ENCODE measurements at regions not wholly inside any gene's neighbourhood (a gene's known extent, or its start where the extent isn't known, plus 50 kb on each side); places are given as distances from the start of the nearest gene placed in this dataset.

DNA sequence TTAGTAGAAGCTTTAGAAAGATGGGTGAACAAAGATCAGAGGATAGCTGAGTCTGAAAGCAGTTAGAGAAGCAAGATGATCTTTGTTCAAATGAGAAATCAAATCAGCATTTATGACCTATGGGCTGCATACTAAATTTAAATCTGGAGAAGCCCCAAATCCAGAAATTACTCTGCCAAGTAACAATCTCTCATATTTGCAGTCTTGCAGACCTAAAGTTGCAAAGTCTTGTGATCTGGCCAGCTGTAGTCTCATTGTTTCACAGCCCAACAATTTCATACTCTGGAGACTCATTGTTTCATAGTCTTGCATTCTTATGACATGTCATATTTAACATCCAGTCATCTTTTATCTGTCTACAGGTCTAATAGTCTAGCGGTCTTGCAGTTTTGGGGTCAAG lies 364.9 kb upstream of the RSPO3 start:
- no peak overlapping the region for H3K4me3 ChIP-seq
- H3K9me3 ChIP-seq = peaks cover 0 to 14% of the 10 kb centered on the region in 2 donors
- no peak overlapping the region for H3K27ac ChIP-seq
- DNase-seq = peak in 2 of 4 donors; percentile 24 to 37
- intact Hi-C loops (cut with DNase I) = no loop called here
- H3K4me1 ChIP-seq = no peaks in the 10 kb centered on the region
- H3K27me3 ChIP-seq = no peaks in the 10 kb centered on the region
- TF ChIP-seq, protein P1, sequence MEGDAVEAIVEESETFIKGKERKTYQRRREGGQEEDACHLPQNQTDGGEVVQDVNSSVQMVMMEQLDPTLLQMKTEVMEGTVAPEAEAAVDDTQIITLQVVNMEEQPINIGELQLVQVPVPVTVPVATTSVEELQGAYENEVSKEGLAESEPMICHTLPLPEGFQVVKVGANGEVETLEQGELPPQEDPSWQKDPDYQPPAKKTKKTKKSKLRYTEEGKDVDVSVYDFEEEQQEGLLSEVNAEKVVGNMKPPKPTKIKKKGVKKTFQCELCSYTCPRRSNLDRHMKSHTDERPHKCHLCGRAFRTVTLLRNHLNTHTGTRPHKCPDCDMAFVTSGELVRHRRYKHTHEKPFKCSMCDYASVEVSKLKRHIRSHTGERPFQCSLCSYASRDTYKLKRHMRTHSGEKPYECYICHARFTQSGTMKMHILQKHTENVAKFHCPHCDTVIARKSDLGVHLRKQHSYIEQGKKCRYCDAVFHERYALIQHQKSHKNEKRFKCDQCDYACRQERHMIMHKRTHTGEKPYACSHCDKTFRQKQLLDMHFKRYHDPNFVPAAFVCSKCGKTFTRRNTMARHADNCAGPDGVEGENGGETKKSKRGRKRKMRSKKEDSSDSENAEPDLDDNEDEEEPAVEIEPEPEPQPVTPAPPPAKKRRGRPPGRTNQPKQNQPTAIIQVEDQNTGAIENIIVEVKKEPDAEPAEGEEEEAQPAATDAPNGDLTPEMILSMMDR (IDR thresholded peaks at IDR 0.05) = no peak
- no peaks in the 10 kb centered on the region for H3K36me3 ChIP-seq
- no peak for ATAC-seq

DNA sequence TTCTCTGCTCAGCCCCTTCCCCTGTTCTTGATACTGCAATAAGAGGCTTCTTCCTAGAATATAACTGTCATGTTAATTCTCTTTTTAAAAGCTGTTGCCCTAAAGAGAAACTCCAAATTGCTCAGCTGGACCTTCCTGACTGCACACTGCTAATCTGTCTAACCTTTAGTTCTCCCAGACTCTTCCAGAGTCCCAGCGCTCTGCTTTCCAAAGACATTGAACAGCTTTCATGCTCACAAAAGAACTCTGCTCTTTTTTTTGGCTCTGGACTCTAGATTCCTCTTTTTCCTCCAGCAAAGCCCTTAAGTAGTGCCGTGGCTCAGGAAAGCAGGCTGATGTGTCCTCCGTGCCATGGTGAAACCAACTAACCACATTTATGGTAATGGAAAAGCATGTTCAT lies 356.6 kb upstream of the RSPO3 start:
- no peak for ATAC-seq
- Histone ChIP-seq H3K4me3 (no peak overlapping the region), H3K27me3 (no peaks in the 10 kb centered on the region), H3K4me1 (no peaks in the 10 kb centered on the region), H3K9me3 (peaks cover 0 to under 1% of the 10 kb centered on the region in 2 donors), H3K36me3 (no peaks in the 10 kb centered on the region), H3K27ac (no peak overlapping the region)
- intact Hi-C loops (cut with DNase I) = no loop called here
- TF ChIP-seq, protein P1 (IDR thresholded peaks at IDR 0.05) = no peak
- DNase-seq = no peak

DNA sequence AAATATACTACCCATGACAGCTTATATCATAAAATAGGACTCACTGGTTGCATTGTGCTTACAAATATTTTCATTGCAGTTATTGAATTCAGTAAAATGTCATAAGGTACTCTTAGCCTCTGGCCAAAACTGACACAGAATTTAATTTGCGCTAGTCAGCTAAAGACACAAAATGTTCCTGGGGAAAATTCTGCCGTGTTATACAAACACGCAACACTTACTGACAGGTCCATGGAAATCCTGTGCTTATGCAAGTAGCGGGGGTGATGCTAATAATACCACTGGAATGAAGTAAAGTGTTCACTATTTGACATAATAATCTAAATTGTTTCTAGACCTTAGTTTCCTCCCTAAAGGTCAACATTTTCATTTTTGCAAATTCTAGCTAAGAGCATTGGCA lies 354.4 kb upstream of the RSPO3 start:
- ATAC-seq (no peak), DNase-seq (no peak)
- Histone ChIP-seq H3K9me3 (no peaks in the 10 kb centered on the region), H3K27ac (no peak overlapping the region), H3K36me3 (no peaks in the 10 kb centered on the region), H3K27me3 (no peaks in the 10 kb centered on the region), H3K4me1 (no peaks in the 10 kb centered on the region), H3K4me3 (no peak overlapping the region)
- TF ChIP-seq, protein P1 (IDR thresholded peaks at IDR 0.05) = no peak
- intact Hi-C loops (cut with DNase I) = no loop called here

DNA sequence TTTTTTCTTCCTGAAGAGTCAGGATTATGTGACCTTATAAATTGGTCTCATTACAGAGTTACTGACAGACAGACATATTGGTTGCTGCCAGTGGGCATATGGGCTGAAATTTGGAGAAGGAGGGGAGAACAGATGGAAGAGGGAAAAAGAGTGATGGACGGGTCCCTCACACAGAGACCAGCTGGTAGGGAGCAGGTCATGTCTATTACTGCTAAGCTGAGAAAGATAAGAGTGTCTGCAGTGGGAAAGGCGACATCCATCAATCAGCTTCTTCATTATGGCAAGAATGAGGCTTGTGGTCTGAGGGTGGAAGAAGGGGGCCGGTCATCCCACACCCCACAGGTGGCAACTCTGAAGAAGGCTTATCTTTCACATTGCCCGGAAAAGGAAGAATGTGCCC lies 353.8 kb upstream of the RSPO3 start:
- intact Hi-C loops (cut with DNase I) = no loop called here
- H3K27me3 ChIP-seq = no peaks in the 10 kb centered on the region
- H3K36me3 ChIP-seq = no peaks in the 10 kb centered on the region
- H3K4me1 ChIP-seq = no peaks in the 10 kb centered on the region
- no peak overlapping the region for H3K4me3 ChIP-seq
- no peak overlapping the region for H3K27ac ChIP-seq
- no peaks in the 10 kb centered on the region for H3K9me3 ChIP-seq
- no peak for ATAC-seq
- DNase-seq = no peak
- TF ChIP-seq, protein P1 (IDR thresholded peaks at IDR 0.05) = no peak

- no peaks in the 10 kb centered on the region for H3K4me1 ChIP-seq
- no peaks in the 10 kb centered on the region for H3K9me3 ChIP-seq
- intact Hi-C loops (cut with DNase I) = no loop called here
- H3K4me3 ChIP-seq = no peak overlapping the region
- no peak for ATAC-seq
- H3K36me3 ChIP-seq = no peaks in the 10 kb centered on the region
- TF ChIP-seq, protein P1 (IDR thresholded peaks at IDR 0.05) = no peak
- H3K27ac ChIP-seq = no peak overlapping the region
- no peak for DNase-seq
- H3K27me3 ChIP-seq = no peaks in the 10 kb centered on the region
Measured at GRCh38 chr6:126766820-126767219, 351.7 kb upstream of the RSPO3 start.
